ENCODE measurements at regions not wholly inside any gene's neighbourhood (a gene's known extent, or its start where the extent isn't known, plus 50 kb on each side); places are given as distances from the start of the nearest gene placed in this dataset.
"Not testable (repeated sequence)": the region's sequence is repeated elsewhere in the genome, so short reads cannot be mapped to it uniquely, and the experiment has no call there.

GRCh38 chr1:120289601-120290074, 113.3 kb upstream of the SEC22B start:
- CTCF ChIA-PET; H4K20me1 ChIP-seq (ENCODE audit: control insufficient read depth, insufficient read depth); H3K27ac ChIP-seq (ENCODE audit: control insufficient read depth, insufficient read depth); DNase-seq (ENCODE audit: low read depth, low spot score); BruUV-seq (replicated peaks); H2AFZ ChIP-seq (ENCODE audit: control insufficient read depth, low read depth, low read length); H3K27me3 ChIP-seq (replicated peaks in 1 of 2; ENCODE audit: control insufficient read depth in 2 of 2, insufficient read depth in 2 of 2, low read length in 1 of 2); SMC1A ChIA-PET (ENCODE audit: uncharacterized antibody, unreplicated experiment); H3K36me3 ChIP-seq (ENCODE audit: control insufficient read depth in 2 of 2, insufficient read depth in 2 of 2, low read length in 1 of 2); ATAC-seq; H3K4me2 ChIP-seq (ENCODE audit: control insufficient read depth, insufficient read depth); H3K9me3 ChIP-seq (replicated peaks; ENCODE audit: control insufficient read depth, insufficient read depth, low read length); H3K4me1 ChIP-seq (ENCODE audit: control insufficient read depth, insufficient read depth, low read length); intact Hi-C loops (cut with micrococcal nuclease; ENCODE audit: unreplicated experiment); H3K9ac ChIP-seq (ENCODE audit: control insufficient read depth, insufficient read depth, low read length); FAIRE-seq; in situ Hi-C loops (cut with MboI); RAD21 ChIA-PET (ENCODE audit: unreplicated experiment); POLR2A ChIA-PET; H3K4me3 ChIP-seq; H3K79me2 ChIP-seq (ENCODE audit: control insufficient read depth, insufficient read depth, low read length): not testable (repeated sequence)
- no CpG with 5 or more reads among the region's 3 CpGs for WGBS (ENCODE audit: insufficient coverage, insufficient replicate concordance, low lambda C conversion rate, missing lambda C conversion rate)

DNA sequence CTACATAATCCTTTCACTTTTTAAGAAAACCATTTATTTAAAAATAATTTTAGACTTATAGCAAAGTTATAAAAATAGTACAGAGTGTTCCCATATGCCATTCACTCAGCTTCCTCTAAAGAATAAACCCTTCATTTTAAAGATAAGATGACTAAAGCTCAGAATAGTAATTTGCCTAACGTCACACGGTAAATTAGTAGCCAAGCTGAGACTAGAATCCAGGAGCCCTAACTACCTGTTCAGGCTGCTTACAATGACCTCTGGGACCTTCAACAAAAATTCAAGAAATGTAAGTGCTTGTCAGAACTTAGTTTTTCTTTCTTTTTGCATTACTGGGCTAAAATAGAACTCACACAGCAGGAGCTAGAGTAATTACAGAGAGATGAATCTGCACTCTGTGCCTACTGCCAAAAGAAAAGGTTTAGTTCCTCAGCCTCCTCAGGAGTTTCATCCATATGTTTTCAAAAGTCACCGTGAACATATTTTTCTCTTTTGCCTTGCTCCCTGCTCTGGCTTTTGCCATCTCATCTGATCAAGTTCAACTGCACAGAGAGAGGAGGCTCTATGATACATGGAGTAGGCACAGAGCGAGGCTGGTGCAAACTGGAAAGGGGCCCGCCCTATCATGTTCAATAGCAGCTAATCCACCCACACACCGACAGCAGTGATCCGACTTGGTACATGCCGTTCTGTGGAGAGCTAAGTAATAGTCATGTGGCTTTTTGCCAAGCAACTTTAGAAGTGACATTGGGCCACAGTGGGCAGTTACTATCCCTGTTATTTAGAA, 112.7 kb upstream of the SEC22B start:
- DNase-seq (ENCODE audit: low read depth, low spot score); H3K4me3 ChIP-seq; RAD21 ChIA-PET (ENCODE audit: unreplicated experiment); in situ Hi-C loops (cut with MboI); FAIRE-seq; H4K20me1 ChIP-seq (ENCODE audit: control insufficient read depth, insufficient read depth); SMC1A ChIA-PET (ENCODE audit: uncharacterized antibody, unreplicated experiment); BruUV-seq (replicated peaks); CTCF ChIA-PET; POLR2A ChIA-PET; H3K9ac ChIP-seq (ENCODE audit: control insufficient read depth, insufficient read depth, low read length); intact Hi-C loops (cut with micrococcal nuclease; ENCODE audit: unreplicated experiment); ATAC-seq; H3K4me1 ChIP-seq (ENCODE audit: control insufficient read depth, insufficient read depth, low read length); H3K36me3 ChIP-seq (ENCODE audit: control insufficient read depth in 2 of 2, insufficient read depth in 2 of 2, low read length in 1 of 2); H3K4me2 ChIP-seq (ENCODE audit: control insufficient read depth, insufficient read depth); H3K27ac ChIP-seq (ENCODE audit: control insufficient read depth, insufficient read depth); H3K9me3 ChIP-seq (replicated peaks; ENCODE audit: control insufficient read depth, insufficient read depth, low read length); H3K27me3 ChIP-seq (replicated peaks in 1 of 2; ENCODE audit: control insufficient read depth in 2 of 2, insufficient read depth in 2 of 2, low read length in 1 of 2); H3K79me2 ChIP-seq (ENCODE audit: control insufficient read depth, insufficient read depth, low read length); H2AFZ ChIP-seq (ENCODE audit: control insufficient read depth, low read depth, low read length): not testable (repeated sequence)
- no CpG with 5 or more reads among the region's 8 CpGs for WGBS (ENCODE audit: insufficient coverage, insufficient replicate concordance, low lambda C conversion rate, missing lambda C conversion rate)

GRCh38 chr1:120288167-120288566, 111.8 kb upstream of the SEC22B start:
- H3K4me3 ChIP-seq; H2AFZ ChIP-seq (ENCODE audit: control insufficient read depth, low read depth, low read length); FAIRE-seq; CTCF ChIA-PET; H3K9ac ChIP-seq (ENCODE audit: control insufficient read depth, insufficient read depth, low read length); H3K27me3 ChIP-seq (replicated peaks in 1 of 2; ENCODE audit: control insufficient read depth in 2 of 2, insufficient read depth in 2 of 2, low read length in 1 of 2); BruUV-seq (replicated peaks); H3K4me2 ChIP-seq (ENCODE audit: control insufficient read depth, insufficient read depth); H3K9me3 ChIP-seq (replicated peaks; ENCODE audit: control insufficient read depth, insufficient read depth, low read length); H3K36me3 ChIP-seq (ENCODE audit: control insufficient read depth in 2 of 2, insufficient read depth in 2 of 2, low read length in 1 of 2); DNase-seq (ENCODE audit: low read depth, low spot score); SMC1A ChIA-PET (ENCODE audit: uncharacterized antibody, unreplicated experiment); POLR2A ChIA-PET; intact Hi-C loops (cut with micrococcal nuclease; ENCODE audit: unreplicated experiment); H3K27ac ChIP-seq (ENCODE audit: control insufficient read depth, insufficient read depth); H3K79me2 ChIP-seq (ENCODE audit: control insufficient read depth, insufficient read depth, low read length); H3K4me1 ChIP-seq (ENCODE audit: control insufficient read depth, insufficient read depth, low read length); H4K20me1 ChIP-seq (ENCODE audit: control insufficient read depth, insufficient read depth); in situ Hi-C loops (cut with MboI); RAD21 ChIA-PET (ENCODE audit: unreplicated experiment): not testable (repeated sequence)
- peak; percentile 57 for ATAC-seq
- WGBS (ENCODE audit: insufficient coverage, insufficient replicate concordance, low lambda C conversion rate, missing lambda C conversion rate) = no CpG with 5 or more reads among the region's 6 CpGs

- BruUV-seq (replicated peaks); H2AFZ ChIP-seq (ENCODE audit: control insufficient read depth, low read depth, low read length); H3K9me3 ChIP-seq (replicated peaks; ENCODE audit: control insufficient read depth, insufficient read depth, low read length); H3K79me2 ChIP-seq (ENCODE audit: control insufficient read depth, insufficient read depth, low read length); POLR2A ChIA-PET; in situ Hi-C loops (cut with MboI); H4K20me1 ChIP-seq (ENCODE audit: control insufficient read depth, insufficient read depth); ATAC-seq; SMC1A ChIA-PET (ENCODE audit: uncharacterized antibody, unreplicated experiment); intact Hi-C loops (cut with micrococcal nuclease; ENCODE audit: unreplicated experiment); DNase-seq (ENCODE audit: low read depth, low spot score); FAIRE-seq; H3K4me2 ChIP-seq (ENCODE audit: control insufficient read depth, insufficient read depth); H3K4me3 ChIP-seq; H3K4me1 ChIP-seq (ENCODE audit: control insufficient read depth, insufficient read depth, low read length); H3K27me3 ChIP-seq (replicated peaks in 1 of 2; ENCODE audit: control insufficient read depth in 2 of 2, insufficient read depth in 2 of 2, low read length in 1 of 2); RAD21 ChIA-PET (ENCODE audit: unreplicated experiment); H3K36me3 ChIP-seq (ENCODE audit: control insufficient read depth in 2 of 2, insufficient read depth in 2 of 2, low read length in 1 of 2); H3K9ac ChIP-seq (ENCODE audit: control insufficient read depth, insufficient read depth, low read length); H3K27ac ChIP-seq (ENCODE audit: control insufficient read depth, insufficient read depth); CTCF ChIA-PET: not testable (repeated sequence)
- WGBS (ENCODE audit: insufficient coverage, insufficient replicate concordance, low lambda C conversion rate, missing lambda C conversion rate) = no CpG with 5 or more reads among the region's 4 CpGs
These were observed 106.6 kb upstream of the SEC22B start for GRCh38 chr1:120282744-120283464.
